GM12864 (cell line): ENCODE measurements at regions not wholly inside any gene's neighbourhood (a gene's known extent, or its start where the extent isn't known, plus 50 kb on each side); places are given as distances from the start of the nearest gene placed in this dataset.
"Not testable (repeated sequence)": the region's sequence is repeated elsewhere in the genome, so short reads cannot be mapped to it uniquely, and the experiment has no call there.

Source experiments
- DNase-seq: peaks from one replicate; pipeline ENCODE4 v3.0.0-alpha.2; 2011; ENCODE audit warnings: low read depth
- H3K4me3 ChIP-seq: 2 replicates; pipeline ENCODE4 v1.5.1; 2011; ENCODE audit warnings: mild to moderate bottlenecking, low read depth, low read length, control low read depth
- CTCF ChIP-seq: IDR thresholded peaks from 2 replicates; pipeline ENCODE4 v1.5.1; 2011; ENCODE audit warnings: low read depth, mild to moderate bottlenecking, moderate library complexity, low read length, control low read depth, inconsistent platforms; ENCODE audit errors: missing control alignments

- DNase-seq: no peak
- TF ChIP-seq CTCF: no peak
- H3K4me3 ChIP-seq: no peak overlapping the region
Observed at GRCh38 chr20:29472606-29473005, 1784.9 kb upstream of the DEFB115 start.

GRCh38 chr20:29492840-29493239 lies 1764.6 kb upstream of the DEFB115 start:
- H3K4me3 ChIP-seq, DNase-seq: not testable (repeated sequence)

- not testable (repeated sequence) for H3K4me3 ChIP-seq
Observed at GRCh38 chr20:29496767-29497166, 1760.7 kb upstream of the DEFB115 start.

GRCh38 chr20:29497261-29497671 lies 1760.2 kb upstream of the DEFB115 start:
- DNase-seq: no peak
- H3K4me3 ChIP-seq: no peak overlapping the region
- TF ChIP-seq CTCF: no peak

More at GRCh38 chr20:29496767-29497166, 1760.7 kb upstream of the DEFB115 start:
- DNase-seq: not testable (repeated sequence)

GRCh38 chr20:29497684-29498083 lies 1759.8 kb upstream of the DEFB115 start:
- DNase-seq, H3K4me3 ChIP-seq: not testable (repeated sequence)

- DNase-seq, H3K4me3 ChIP-seq: not testable (repeated sequence)
Observed at GRCh38 chr20:29500738-29501137, 1756.7 kb upstream of the DEFB115 start.

- not testable (repeated sequence) for DNase-seq, H3K4me3 ChIP-seq
Observed at GRCh38 chr20:29514634-29515033, 1742.8 kb upstream of the DEFB115 start.

- not testable (repeated sequence) for H3K4me3 ChIP-seq, DNase-seq
Observed at GRCh38 chr20:29516847-29517246, 1740.6 kb upstream of the DEFB115 start.

GRCh38 chr20:29519610-29520241 lies 1737.7 kb upstream of the DEFB115 start:
- peak; percentile 0 for DNase-seq
- peak; percentile 33 for TF ChIP-seq CTCF
- not testable (repeated sequence) for H3K4me3 ChIP-seq

GRCh38 chr20:29533566-29534177 lies 1723.8 kb upstream of the DEFB115 start:
- not testable (repeated sequence) for H3K4me3 ChIP-seq, DNase-seq

GRCh38 chr20:29566901-29567635 lies 1690.4 kb upstream of the DEFB115 start:
- not testable (repeated sequence) for H3K4me3 ChIP-seq, DNase-seq

- H3K4me3 ChIP-seq, DNase-seq: not testable (repeated sequence)
Observed at GRCh38 chr20:29567671-29568070, 1689.8 kb upstream of the DEFB115 start.

- DNase-seq, H3K4me3 ChIP-seq: not testable (repeated sequence)
Observed at GRCh38 chr20:29570126-29570525, 1687.3 kb upstream of the DEFB115 start.

GRCh38 chr20:29589530-29589929 lies 1667.9 kb upstream of the DEFB115 start:
- not testable (repeated sequence) for H3K4me3 ChIP-seq, DNase-seq

GRCh38 chr20:29604163-29604562 lies 1653.3 kb upstream of the DEFB115 start:
- H3K4me3 ChIP-seq, DNase-seq: not testable (repeated sequence)

- H3K4me3 ChIP-seq, DNase-seq: not testable (repeated sequence)
Observed at GRCh38 chr20:29606171-29606570, 1651.3 kb upstream of the DEFB115 start.
